Neuronal stem cell (in vitro differentiated cells): ENCODE measurements at regions not wholly inside any gene's neighbourhood (a gene's known extent, or its start where the extent isn't known, plus 50 kb on each side); places are given as distances from the start of the nearest gene placed in this dataset.
"Not testable (repeated sequence)": the region's sequence is repeated elsewhere in the genome, so short reads cannot be mapped to it uniquely, and the experiment has no call there.

ENCODE experiments used
- DNase-seq: peaks from one replicate; pipeline ENCODE4 v3.0.0-alpha.2; 2013; ENCODE audit warnings: low spot score
- H2AFZ ChIP-seq: one replicate; pipeline ENCODE4 v1.6.1; 2013; ENCODE audit warnings: mild to moderate bottlenecking, low read length, inconsistent platforms
- H2AK5ac ChIP-seq: 2 replicates; pipeline ENCODE4 v1.6.1; 2013; ENCODE audit warnings: low read depth, mild to moderate bottlenecking, inconsistent platforms, low read length, moderate library complexity, mixed read lengths
- H2BK120ac ChIP-seq: 2 replicates; pipeline ENCODE4 v1.6.1; 2013; ENCODE audit warnings: low read depth, mild to moderate bottlenecking, inconsistent platforms, low read length, moderate library complexity, mixed read lengths
- H2BK12ac ChIP-seq: one replicate; pipeline ENCODE4 v1.6.1; 2013; ENCODE audit warnings: low read length, inconsistent platforms
- H2BK15ac ChIP-seq: 2 replicates; pipeline ENCODE4 v1.6.1; 2013; ENCODE audit warnings: mild to moderate bottlenecking, low read length, inconsistent platforms, mixed read lengths
- H2BK5ac ChIP-seq: one replicate; pipeline ENCODE4 v1.6.1; 2013; ENCODE audit warnings: inconsistent platforms, mild to moderate bottlenecking, low read length, moderate library complexity
- H3K14ac ChIP-seq: one replicate; pipeline ENCODE4 v1.6.1; 2013; ENCODE audit warnings: low read length, inconsistent platforms
- H3K18ac ChIP-seq: 2 replicates; pipeline ENCODE4 v1.6.1; 2013; ENCODE audit warnings: low read length, inconsistent platforms
- H3K23ac ChIP-seq: 2 replicates; pipeline ENCODE4 v1.6.1; 2013; ENCODE audit warnings: low read depth, mild to moderate bottlenecking, mixed read lengths, low read length, inconsistent platforms; ENCODE audit not compliant: poor library complexity
- H3K27ac ChIP-seq: replicated peaks from 3 replicates; pipeline ENCODE4 v1.5.1; 2013; ENCODE audit warnings: low read length, inconsistent platforms
- H3K27me3 ChIP-seq, 3 experiments: 2 replicates each; pipeline ENCODE4 v1.6.1; 2013; ENCODE audit warnings: low read length in 3 of 3, mild to moderate bottlenecking in 2 of 3, inconsistent platforms in 1 of 3, low read depth in 1 of 3, mixed read lengths in 1 of 3, moderate library complexity in 1 of 3; ENCODE audit not compliant: control insufficient read depth in 3 of 3, insufficient read depth in 3 of 3
- H3K36me3 ChIP-seq, 2 donors: replicated peaks in 1 of 2; 2 replicates each; pipeline ENCODE4 v1.6.1; 2013; ENCODE audit warnings: low read length in 2 of 2; ENCODE audit not compliant: control insufficient read depth in 2 of 2, insufficient read depth in 2 of 2
- H3K4ac ChIP-seq: 2 replicates; pipeline ENCODE4 v1.6.1; 2013; ENCODE audit warnings: inconsistent platforms, mild to moderate bottlenecking, low read length, moderate library complexity
- H3K4me1 ChIP-seq, 2 donors: 1 replicate in 1 of 2; 2 replicates in 1 of 2; pipeline ENCODE4 v1.6.1; 2013; ENCODE audit warnings: low read length in 2 of 2, low read depth in 1 of 2; ENCODE audit not compliant: control insufficient read depth in 2 of 2, insufficient read depth in 1 of 2
- H3K4me2 ChIP-seq: one replicate; pipeline ENCODE4 v1.6.1; 2013; ENCODE audit warnings: mild to moderate bottlenecking, low read length, inconsistent platforms; ENCODE audit not compliant: insufficient read depth, poor library complexity, severe bottlenecking
- H3K4me3 ChIP-seq, 2 donors: 2 replicates each; pipeline ENCODE4 v1.5.1; 2013; ENCODE audit warnings: low read length in 2 of 2, mild to moderate bottlenecking in 2 of 2, inconsistent platforms in 1 of 2, moderate library complexity in 1 of 2
- H3K79me1 ChIP-seq: one replicate; pipeline ENCODE4 v1.6.1; 2013; ENCODE audit warnings: low read depth, mild to moderate bottlenecking, inconsistent platforms, low read length, moderate library complexity
- H3K9ac ChIP-seq: one replicate; pipeline ENCODE4 v1.6.1; 2013; ENCODE audit warnings: mild to moderate bottlenecking, low read depth, low read length, inconsistent platforms; ENCODE audit not compliant: poor library complexity
- H3K9me3 ChIP-seq, 2 donors: replicated peaks in 1 of 2; 2 replicates each; pipeline versions ENCODE3 to v1.6.1; 2013; ENCODE audit warnings: low read length in 2 of 2, mild to moderate bottlenecking in 2 of 2, inconsistent platforms in 1 of 2, low read depth in 1 of 2, mixed read lengths in 1 of 2, moderate library complexity in 1 of 2; ENCODE audit not compliant: control insufficient read depth in 2 of 2, insufficient read depth in 1 of 2
- H4K8ac ChIP-seq: one replicate; pipeline ENCODE4 v1.6.1; 2013; ENCODE audit warnings: low read depth, mild to moderate bottlenecking, inconsistent platforms, low read length, moderate library complexity
- H4K91ac ChIP-seq: one replicate; pipeline ENCODE4 v1.6.1; 2013; ENCODE audit warnings: low read length, low read depth, mild to moderate bottlenecking, inconsistent platforms; ENCODE audit not compliant: poor library complexity
- WGBS, 2 donors: extraction: QIAGEN DNeasy Blood & Tissue Kit; methylation state at CpG; one replicate each; pipeline ENCODE4 v1.1.7; 2013; ENCODE audit warnings: missing lambda C conversion rate in 2 of 2, mixed read lengths in 1 of 2; ENCODE audit not compliant: insufficient read length in 2 of 2, insufficient replicate concordance in 1 of 2; ENCODE audit errors: extremely low coverage in 2 of 2; 5-methylcytosine and 5-hydroxymethylcytosine counted together

DNA sequence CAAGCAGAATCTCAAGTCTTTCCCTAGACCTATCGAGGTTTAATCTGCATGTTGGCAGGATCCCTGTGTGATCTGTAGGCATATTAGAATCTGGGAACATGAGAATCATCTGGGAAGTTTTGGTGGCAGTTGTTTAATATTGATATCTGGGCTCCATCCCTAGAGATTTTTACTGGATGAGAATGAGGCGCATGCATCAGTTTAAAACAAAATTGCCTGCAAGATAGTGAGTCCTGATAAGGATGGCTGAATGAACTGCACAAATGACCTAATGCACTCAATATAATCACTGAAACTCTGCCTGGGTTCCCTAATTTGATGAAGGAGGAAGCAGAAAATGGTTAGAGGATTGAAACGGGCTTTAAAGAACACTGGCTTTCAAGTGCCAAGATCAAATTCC lies 218.0 kb downstream of the FGFR2 start:
- H3K36me3 ChIP-seq: no peaks in the 10 kb centered on the region
- no CpG with 5 or more reads among the region's 3 CpGs for WGBS, 2 donors

DNA sequence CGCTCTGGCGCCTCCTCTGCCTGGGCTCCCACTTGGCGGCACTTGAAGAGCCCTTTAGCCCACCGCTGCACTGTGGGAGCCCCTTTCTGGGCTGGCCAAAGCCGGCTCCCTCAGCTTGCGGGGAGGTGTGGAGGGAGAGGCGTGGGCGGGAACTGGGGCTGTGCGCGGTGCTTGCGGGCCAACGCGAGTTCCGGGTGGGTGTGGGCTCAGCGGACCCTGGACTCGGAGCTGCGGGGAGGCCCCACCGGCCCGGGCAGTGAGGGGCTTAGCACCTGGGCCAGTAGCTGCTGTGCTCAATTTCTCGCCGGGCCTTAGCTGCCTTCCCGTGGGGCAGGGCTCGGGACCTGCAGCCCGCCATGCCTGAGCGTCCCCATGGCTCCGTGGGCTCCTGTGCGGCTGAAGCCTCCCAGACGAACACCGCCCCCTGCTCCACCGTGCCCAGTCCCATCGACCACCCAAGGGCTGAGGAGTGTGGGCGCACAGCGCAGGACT lies 216.2 kb downstream of the FGFR2 start:
- not testable (repeated sequence) for H3K23ac ChIP-seq, H2BK120ac ChIP-seq, H4K91ac ChIP-seq, H3K27me3 ChIP-seq, H3K27ac ChIP-seq, H3K4me3 ChIP-seq, H2BK15ac ChIP-seq, H3K4me2 ChIP-seq, H3K9ac ChIP-seq, H2AK5ac ChIP-seq, H2BK5ac ChIP-seq, DNase-seq, H3K4ac ChIP-seq, H3K79me1 ChIP-seq, H3K36me3 ChIP-seq, H2BK12ac ChIP-seq, H3K18ac ChIP-seq, H2AFZ ChIP-seq, H3K9me3 ChIP-seq, H3K14ac ChIP-seq, H3K4me1 ChIP-seq, H4K8ac ChIP-seq
- WGBS, 2 donors: no CpG with 5 or more reads among the region's 33 CpGs

More for the DNA sequence above, 218.0 kb downstream of the FGFR2 start:
- Histone ChIP-seq H3K4ac (no peak overlapping the region), H3K27ac (no peak overlapping the region), H3K27me3 (no peaks in the 10 kb centered on the region), H2BK120ac (no peak overlapping the region), H3K18ac (no peak overlapping the region), H2AK5ac (no peak overlapping the region), H3K9ac (no peak overlapping the region), H3K79me1 (no peaks in the 10 kb centered on the region), H3K4me2 (no peak overlapping the region), H3K14ac (no peak overlapping the region), H3K4me3 (no peak overlapping the region), H3K4me1 (peaks cover 0 to 2% of the 10 kb centered on the region in 2 donors), H4K8ac (no peak overlapping the region), H4K91ac (no peak overlapping the region), H2BK12ac (no peak overlapping the region), H2BK15ac (no peak overlapping the region), H2BK5ac (no peak overlapping the region), H2AFZ (no peak overlapping the region), H3K23ac (no peak overlapping the region), H3K9me3 (no peaks in the 10 kb centered on the region)
- DNase-seq: no peak

DNA sequence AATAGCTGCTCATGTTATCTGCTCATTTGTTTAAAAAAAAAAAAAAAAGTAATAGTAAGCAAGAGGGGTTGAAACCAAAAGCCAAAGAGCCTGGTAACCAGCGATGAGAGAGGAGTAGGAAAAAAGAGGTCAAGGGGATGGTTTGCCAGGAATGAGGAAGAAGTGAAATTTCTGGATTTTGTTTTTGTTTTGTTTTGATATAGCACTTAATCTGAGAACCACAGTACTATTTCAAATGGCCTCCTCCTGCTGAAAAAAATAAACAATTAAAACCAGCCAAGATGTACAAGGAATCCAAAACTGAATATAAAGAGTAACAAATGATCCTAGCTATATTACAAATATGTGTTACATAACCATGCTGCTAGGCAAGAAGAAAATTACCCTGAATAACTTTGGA lies 213.1 kb downstream of the FGFR2 start:
- Histone ChIP-seq H3K14ac (no peak overlapping the region), H3K9ac (no peak overlapping the region), H2BK15ac (no peak overlapping the region), H2BK12ac (no peak overlapping the region), H3K18ac (no peak overlapping the region), H3K9me3 (no peaks in the 10 kb centered on the region), H4K8ac (no peak overlapping the region), H3K4me2 (no peak overlapping the region), H3K4ac (no peak overlapping the region), H3K23ac (no peak overlapping the region), H2BK5ac (no peak overlapping the region), H3K4me1 (no peaks in the 10 kb centered on the region), H2AFZ (no peak overlapping the region), H3K4me3 (no peak overlapping the region), H3K27me3 (no peaks in the 10 kb centered on the region), H2AK5ac (no peak overlapping the region), H3K36me3 (no peaks in the 10 kb centered on the region), H2BK120ac (no peak overlapping the region), H4K91ac (no peak overlapping the region), H3K27ac (no peak overlapping the region), H3K79me1 (no peaks in the 10 kb centered on the region)
- DNase-seq: no peak
- no CpG with 5 or more reads among the region's 1 CpG for WGBS, 2 donors

DNA sequence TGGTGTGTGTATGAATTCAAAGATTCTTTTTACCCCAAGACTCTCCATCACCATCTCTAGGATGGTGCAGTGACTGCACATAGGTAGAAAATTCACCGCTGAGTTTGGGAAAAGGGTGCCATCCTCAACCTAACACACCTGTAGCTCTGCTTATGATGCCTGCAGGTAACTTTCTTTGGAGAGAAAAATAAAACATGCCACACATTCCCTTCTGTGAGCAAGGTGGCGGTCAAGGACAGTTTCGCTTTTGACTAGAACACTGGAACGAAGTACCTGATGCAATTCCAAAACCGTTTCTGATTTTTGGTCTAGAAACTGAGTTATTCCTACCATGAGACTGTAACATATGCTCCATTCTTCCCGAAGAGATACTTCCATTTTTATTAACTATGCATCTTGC lies 205.6 kb downstream of the FGFR2 start:
- H3K36me3 ChIP-seq: no peaks in the 10 kb centered on the region
- H3K4ac ChIP-seq: no peak overlapping the region
- H3K4me3 ChIP-seq: no peak overlapping the region
- H3K23ac ChIP-seq: no peak overlapping the region
- no peak overlapping the region for H4K91ac ChIP-seq
- H2BK15ac ChIP-seq: no peak overlapping the region
- H3K18ac ChIP-seq: no peak overlapping the region
- no peaks in the 10 kb centered on the region for H3K9me3 ChIP-seq
- H3K14ac ChIP-seq: no peak overlapping the region
- no peak overlapping the region for H3K27ac ChIP-seq
- H3K79me1 ChIP-seq: no peaks in the 10 kb centered on the region
- WGBS, 2 donors: no CpG with 5 or more reads among the region's 6 CpGs
- H3K27me3 ChIP-seq: no peaks in the 10 kb centered on the region
- no peak overlapping the region for H2BK12ac ChIP-seq
- no peak for DNase-seq
- H3K4me1 ChIP-seq: no peaks in the 10 kb centered on the region
- no peak overlapping the region for H2BK120ac ChIP-seq
- no peak overlapping the region for H2AFZ ChIP-seq
- H3K9ac ChIP-seq: no peak overlapping the region
- H2AK5ac ChIP-seq: no peak overlapping the region
- H2BK5ac ChIP-seq: no peak overlapping the region
- no peak overlapping the region for H4K8ac ChIP-seq
- no peak overlapping the region for H3K4me2 ChIP-seq
